HEK293 (cell line): ENCODE measurements at regions not wholly inside any gene's neighbourhood (a gene's known extent, or its start where the extent isn't known, plus 50 kb on each side); places are given as distances from the start of the nearest gene placed in this dataset.

Source experiments
- CTCF ChIP-seq: fragments of 450-650 bp; formaldehyde crosslinking; IDR thresholded peaks from 2 replicates; pipeline ENCODE4 v1.5.1; 2016; ENCODE audit warnings: missing biosample characterization, missing genetic modification characterization
- ZNF274 ChIP-seq, 2 experiments: fragments of 200-500 bp in 1 of 2; fragments of 450-650 bp in 1 of 2; sonication (Bioruptor generic) in 1 of 2; formaldehyde crosslinking in 1 of 2; IDR thresholded peaks; 2 replicates each; pipeline versions ENCODE4 v1.5.1 to v1.6.1; 2014 to 2016; ENCODE audit warnings: borderline replicate concordance in 1 of 2, inconsistent platforms in 1 of 2, low read length in 1 of 2, missing biosample characterization in 1 of 2, missing genetic modification characterization in 1 of 2

DNA sequence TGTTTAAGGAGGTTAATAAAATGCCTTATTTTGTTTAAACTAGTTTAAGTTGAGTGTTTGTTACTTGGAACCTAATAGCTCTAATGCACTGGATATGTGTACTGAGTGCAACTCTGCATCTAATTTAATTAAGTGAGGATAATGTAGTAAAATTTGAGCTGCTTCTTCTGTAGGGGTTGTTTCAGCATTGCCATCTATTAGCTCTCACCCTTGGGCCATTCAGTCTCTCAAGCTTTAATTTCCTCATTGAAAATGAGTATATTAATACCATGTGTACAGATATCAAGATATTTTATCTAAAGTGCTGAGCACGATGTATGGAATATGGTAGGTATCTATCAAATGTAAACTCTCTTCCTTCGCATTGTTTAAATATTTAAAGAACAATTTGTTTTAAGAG lies 375.7 kb upstream of the LRRC3B start:
- TF ChIP-seq ZNF274 (IDR thresholded peaks at IDR 0.05; ENCODE audit: low read length) (no peak), ZNF274 (tag by site-specific recombination; IDR thresholded peaks at IDR 0.05; ENCODE audit: borderline replicate concordance) (no peak), CTCF (tag by site-specific recombination) (no peak)
